Prostate gland (tissue), 2 donors: ENCODE measurements at regions not wholly inside any gene's neighbourhood (a gene's known extent, or its start where the extent isn't known, plus 50 kb on each side); places are given as distances from the start of the nearest gene placed in this dataset.

Experiments used
- POLR2A ChIP-seq: fragments of 450-650 bp; IDR thresholded peaks from one replicate; pipeline ENCODE4 v1.6.1; 2016; ENCODE audit warnings: antibody characterized with exemption, mild to moderate bottlenecking
- TF ChIP-seq, protein P1 (sequence below), 4 experiments: fragments of 200-600 bp in 2 of 4; fragments of 450-650 bp in 2 of 4; sonication (generic) in 2 of 4; IDR thresholded peaks; 1 replicate in 3 of 4; 2 replicates in 1 of 4; pipeline ENCODE4 v1.5.1; 2016 to 2019; ENCODE audit warnings: antibody characterized with exemption in 4 of 4, mild to moderate bottlenecking in 2 of 4, moderate library complexity in 2 of 4

DNA sequence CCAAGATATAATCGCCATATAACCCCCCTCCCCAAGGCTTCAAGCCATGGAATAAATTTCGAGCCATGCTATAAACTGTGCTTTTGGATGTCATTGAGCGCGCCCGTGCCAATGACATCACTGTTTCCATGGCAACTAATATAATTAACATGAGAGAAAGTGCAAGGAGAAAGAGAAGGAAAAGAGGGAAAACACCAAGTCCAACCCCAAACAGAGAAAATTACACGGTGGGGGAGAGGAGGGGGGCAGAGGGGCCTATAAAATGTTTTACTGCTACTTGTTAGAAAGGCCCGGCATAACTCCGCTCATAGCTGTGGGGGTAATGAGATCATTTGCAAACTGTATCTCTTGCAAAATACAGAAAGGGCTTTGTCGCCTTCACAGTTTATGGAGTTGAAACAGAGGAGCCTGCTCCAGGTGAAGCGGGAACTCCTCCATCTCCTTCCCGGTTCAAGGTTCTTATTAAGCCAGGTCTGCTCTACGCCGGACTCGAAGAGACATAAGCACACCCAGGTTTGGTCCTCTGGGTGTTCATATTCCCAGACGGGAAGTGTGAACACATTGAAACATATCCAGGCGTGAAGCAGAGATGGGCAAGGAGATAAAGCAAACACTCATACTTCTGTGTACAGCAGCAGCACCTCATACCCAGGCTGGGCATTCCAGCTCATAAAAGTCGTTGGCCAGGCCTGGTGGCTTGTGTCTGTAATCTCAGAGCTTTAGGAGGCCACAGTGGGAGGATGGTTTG lies 99.1 kb upstream of the MAP1LC3B2 start:
- TF ChIP-seq, protein P1, sequence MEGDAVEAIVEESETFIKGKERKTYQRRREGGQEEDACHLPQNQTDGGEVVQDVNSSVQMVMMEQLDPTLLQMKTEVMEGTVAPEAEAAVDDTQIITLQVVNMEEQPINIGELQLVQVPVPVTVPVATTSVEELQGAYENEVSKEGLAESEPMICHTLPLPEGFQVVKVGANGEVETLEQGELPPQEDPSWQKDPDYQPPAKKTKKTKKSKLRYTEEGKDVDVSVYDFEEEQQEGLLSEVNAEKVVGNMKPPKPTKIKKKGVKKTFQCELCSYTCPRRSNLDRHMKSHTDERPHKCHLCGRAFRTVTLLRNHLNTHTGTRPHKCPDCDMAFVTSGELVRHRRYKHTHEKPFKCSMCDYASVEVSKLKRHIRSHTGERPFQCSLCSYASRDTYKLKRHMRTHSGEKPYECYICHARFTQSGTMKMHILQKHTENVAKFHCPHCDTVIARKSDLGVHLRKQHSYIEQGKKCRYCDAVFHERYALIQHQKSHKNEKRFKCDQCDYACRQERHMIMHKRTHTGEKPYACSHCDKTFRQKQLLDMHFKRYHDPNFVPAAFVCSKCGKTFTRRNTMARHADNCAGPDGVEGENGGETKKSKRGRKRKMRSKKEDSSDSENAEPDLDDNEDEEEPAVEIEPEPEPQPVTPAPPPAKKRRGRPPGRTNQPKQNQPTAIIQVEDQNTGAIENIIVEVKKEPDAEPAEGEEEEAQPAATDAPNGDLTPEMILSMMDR (IDR thresholded peaks at IDR 0.05), result no peak
- TF ChIP-seq POLR2A, result no peak
